ENCODE measurements at regions not wholly inside any gene's neighbourhood (a gene's known extent, or its start where the extent isn't known, plus 50 kb on each side); places are given as distances from the start of the nearest gene placed in this dataset.

- RAD21 ChIA-PET (ENCODE audit: unreplicated experiment) = no interaction called here
- CTCF ChIA-PET = no interaction called here
- H3K36me3 ChIP-seq (ENCODE audit: control insufficient read depth in 2 of 2, insufficient read depth in 2 of 2, low read length in 1 of 2) = no peaks in the 10 kb centered on the region
- FAIRE-seq (no peak), DNase-seq (ENCODE audit: low read depth, low spot score) (no peak), ATAC-seq (no peak)
- POLR2A ChIA-PET = no interaction called here
- H3K27ac ChIP-seq (ENCODE audit: control insufficient read depth, insufficient read depth) = no peak overlapping the region
- H4K20me1 ChIP-seq (ENCODE audit: control insufficient read depth, insufficient read depth) = no peaks in the 10 kb centered on the region
- no peaks in the 10 kb centered on the region for H3K9me3 ChIP-seq (replicated peaks; ENCODE audit: control insufficient read depth, insufficient read depth, low read length)
- H3K27me3 ChIP-seq (replicated peaks in 1 of 2; ENCODE audit: control insufficient read depth in 2 of 2, insufficient read depth in 2 of 2, low read length in 1 of 2) = no peaks in the 10 kb centered on the region; a peak in 1 of 4 replicates
- H3K4me1 ChIP-seq (ENCODE audit: control insufficient read depth, insufficient read depth, low read length) = no peaks in the 10 kb centered on the region
- H3K4me2 ChIP-seq (ENCODE audit: control insufficient read depth, insufficient read depth) = no peak overlapping the region
- WGBS (ENCODE audit: insufficient coverage, insufficient replicate concordance, low lambda C conversion rate, missing lambda C conversion rate) = 39% methylated on average over 7 of the region's 7 CpGs
- intact Hi-C loops (cut with micrococcal nuclease; ENCODE audit: unreplicated experiment) = no loop called here
- no TSS peak for BruUV-seq (replicated peaks)
- in situ Hi-C loops (cut with MboI) = no loop called here
- no peak overlapping the region for H2AFZ ChIP-seq (ENCODE audit: control insufficient read depth, low read depth, low read length)
- no peaks in the 10 kb centered on the region for H3K79me2 ChIP-seq (ENCODE audit: control insufficient read depth, insufficient read depth, low read length)
- H3K9ac ChIP-seq (ENCODE audit: control insufficient read depth, insufficient read depth, low read length) = no peak overlapping the region
- SMC1A ChIA-PET (ENCODE audit: uncharacterized antibody, unreplicated experiment) = no interaction called here
- no peak overlapping the region for H3K4me3 ChIP-seq
- TF ChIP-seq JUNB (IDR thresholded peaks at IDR 0.05) (no peak), MYB (IDR thresholded peaks at IDR 0.05; ENCODE audit: borderline replicate concordance, low read depth, low read length) (no peak), NRF1 (conservative IDR thresholded peaks at IDR 0.05; ENCODE audit: low read depth, low read length) (no peak), RUNX3 (IDR thresholded peaks at IDR 0.05; ENCODE audit: low read length) (no peak), SREBF2 (IDR thresholded peaks at IDR 0.05; ENCODE audit: low read length) (no peak), DPF2 (IDR thresholded peaks at IDR 0.05) (no peak)
- TF ChIP-seq, protein P1, sequence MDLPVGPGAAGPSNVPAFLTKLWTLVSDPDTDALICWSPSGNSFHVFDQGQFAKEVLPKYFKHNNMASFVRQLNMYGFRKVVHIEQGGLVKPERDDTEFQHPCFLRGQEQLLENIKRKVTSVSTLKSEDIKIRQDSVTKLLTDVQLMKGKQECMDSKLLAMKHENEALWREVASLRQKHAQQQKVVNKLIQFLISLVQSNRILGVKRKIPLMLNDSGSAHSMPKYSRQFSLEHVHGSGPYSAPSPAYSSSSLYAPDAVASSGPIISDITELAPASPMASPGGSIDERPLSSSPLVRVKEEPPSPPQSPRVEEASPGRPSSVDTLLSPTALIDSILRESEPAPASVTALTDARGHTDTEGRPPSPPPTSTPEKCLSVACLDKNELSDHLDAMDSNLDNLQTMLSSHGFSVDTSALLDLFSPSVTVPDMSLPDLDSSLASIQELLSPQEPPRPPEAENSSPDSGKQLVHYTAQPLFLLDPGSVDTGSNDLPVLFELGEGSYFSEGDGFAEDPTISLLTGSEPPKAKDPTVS (IDR thresholded peaks at IDR 0.05; ENCODE audit: low read depth, low read length) = no peak
- TF ChIP-seq, protein P2, sequence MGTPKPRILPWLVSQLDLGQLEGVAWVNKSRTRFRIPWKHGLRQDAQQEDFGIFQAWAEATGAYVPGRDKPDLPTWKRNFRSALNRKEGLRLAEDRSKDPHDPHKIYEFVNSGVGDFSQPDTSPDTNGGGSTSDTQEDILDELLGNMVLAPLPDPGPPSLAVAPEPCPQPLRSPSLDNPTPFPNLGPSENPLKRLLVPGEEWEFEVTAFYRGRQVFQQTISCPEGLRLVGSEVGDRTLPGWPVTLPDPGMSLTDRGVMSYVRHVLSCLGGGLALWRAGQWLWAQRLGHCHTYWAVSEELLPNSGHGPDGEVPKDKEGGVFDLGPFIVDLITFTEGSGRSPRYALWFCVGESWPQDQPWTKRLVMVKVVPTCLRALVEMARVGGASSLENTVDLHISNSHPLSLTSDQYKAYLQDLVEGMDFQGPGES (IDR thresholded peaks at IDR 0.05) = no peak
- TF ChIP-seq, protein P3, sequence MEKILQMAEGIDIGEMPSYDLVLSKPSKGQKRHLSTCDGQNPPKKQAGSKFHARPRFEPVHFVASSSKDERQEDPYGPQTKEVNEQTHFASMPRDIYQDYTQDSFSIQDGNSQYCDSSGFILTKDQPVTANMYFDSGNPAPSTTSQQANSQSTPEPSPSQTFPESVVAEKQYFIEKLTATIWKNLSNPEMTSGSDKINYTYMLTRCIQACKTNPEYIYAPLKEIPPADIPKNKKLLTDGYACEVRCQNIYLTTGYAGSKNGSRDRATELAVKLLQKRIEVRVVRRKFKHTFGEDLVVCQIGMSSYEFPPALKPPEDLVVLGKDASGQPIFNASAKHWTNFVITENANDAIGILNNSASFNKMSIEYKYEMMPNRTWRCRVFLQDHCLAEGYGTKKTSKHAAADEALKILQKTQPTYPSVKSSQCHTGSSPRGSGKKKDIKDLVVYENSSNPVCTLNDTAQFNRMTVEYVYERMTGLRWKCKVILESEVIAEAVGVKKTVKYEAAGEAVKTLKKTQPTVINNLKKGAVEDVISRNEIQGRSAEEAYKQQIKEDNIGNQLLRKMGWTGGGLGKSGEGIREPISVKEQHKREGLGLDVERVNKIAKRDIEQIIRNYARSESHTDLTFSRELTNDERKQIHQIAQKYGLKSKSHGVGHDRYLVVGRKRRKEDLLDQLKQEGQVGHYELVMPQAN (conservative IDR thresholded peaks at IDR 0.05) = no peak
- TF ChIP-seq, protein P4, sequence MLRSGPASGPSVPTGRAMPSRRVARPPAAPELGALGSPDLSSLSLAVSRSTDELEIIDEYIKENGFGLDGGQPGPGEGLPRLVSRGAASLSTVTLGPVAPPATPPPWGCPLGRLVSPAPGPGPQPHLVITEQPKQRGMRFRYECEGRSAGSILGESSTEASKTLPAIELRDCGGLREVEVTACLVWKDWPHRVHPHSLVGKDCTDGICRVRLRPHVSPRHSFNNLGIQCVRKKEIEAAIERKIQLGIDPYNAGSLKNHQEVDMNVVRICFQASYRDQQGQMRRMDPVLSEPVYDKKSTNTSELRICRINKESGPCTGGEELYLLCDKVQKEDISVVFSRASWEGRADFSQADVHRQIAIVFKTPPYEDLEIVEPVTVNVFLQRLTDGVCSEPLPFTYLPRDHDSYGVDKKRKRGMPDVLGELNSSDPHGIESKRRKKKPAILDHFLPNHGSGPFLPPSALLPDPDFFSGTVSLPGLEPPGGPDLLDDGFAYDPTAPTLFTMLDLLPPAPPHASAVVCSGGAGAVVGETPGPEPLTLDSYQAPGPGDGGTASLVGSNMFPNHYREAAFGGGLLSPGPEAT (IDR thresholded peaks at IDR 0.05; ENCODE audit: low read depth) = no peak
- TF ChIP-seq, protein P5, sequence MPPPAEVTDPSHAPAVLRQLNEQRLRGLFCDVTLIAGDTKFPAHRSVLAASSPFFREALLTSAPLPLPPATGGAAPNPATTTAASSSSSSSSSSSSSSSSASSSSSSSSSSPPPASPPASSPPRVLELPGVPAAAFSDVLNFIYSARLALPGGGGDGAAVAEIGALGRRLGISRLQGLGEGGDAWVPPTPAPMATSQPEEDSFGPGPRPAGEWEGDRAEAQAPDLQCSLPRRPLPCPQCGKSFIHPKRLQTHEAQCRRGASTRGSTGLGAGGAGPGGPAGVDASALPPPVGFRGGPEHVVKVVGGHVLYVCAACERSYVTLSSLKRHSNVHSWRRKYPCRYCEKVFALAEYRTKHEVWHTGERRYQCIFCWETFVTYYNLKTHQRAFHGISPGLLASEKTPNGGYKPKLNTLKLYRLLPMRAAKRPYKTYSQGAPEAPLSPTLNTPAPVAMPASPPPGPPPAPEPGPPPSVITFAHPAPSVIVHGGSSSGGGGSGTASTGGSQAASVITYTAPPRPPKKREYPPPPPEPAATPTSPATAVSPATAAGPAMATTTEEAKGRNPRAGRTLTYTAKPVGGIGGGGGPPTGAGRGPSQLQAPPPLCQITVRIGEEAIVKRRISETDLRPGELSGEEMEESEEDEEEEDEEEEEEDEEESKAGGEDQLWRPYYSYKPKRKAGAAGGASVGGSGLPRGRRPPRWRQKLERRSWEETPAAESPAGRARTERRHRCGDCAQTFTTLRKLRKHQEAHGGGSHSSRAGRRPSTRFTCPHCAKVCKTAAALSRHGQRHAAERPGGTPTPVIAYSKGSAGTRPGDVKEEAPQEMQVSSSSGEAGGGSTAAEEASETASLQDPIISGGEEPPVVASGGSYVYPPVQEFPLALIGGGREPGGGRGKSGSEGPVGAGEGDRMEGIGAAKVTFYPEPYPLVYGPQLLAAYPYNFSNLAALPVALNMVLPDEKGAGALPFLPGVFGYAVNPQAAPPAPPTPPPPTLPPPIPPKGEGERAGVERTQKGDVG (CRISPR knock-in tag; IDR thresholded peaks at IDR 0.05) = no peak
Observed at GRCh38 chr3:115385774-115386730, 237.3 kb upstream of the GAP43 start.
